Lower leg skin (tissue), 3 donors: ENCODE measurements at regions not wholly inside any gene's neighbourhood (a gene's known extent, or its start where the extent isn't known, plus 50 kb on each side); places are given as distances from the start of the nearest gene placed in this dataset.

Source experiments
- CTCF ChIP-seq, 3 donors: fragments of 450-650 bp; IDR thresholded peaks; one replicate each; pipeline ENCODE4 v1.5.1; 2016; ENCODE audit warnings: antibody characterized with exemption in 3 of 3, mild to moderate bottlenecking in 3 of 3, moderate library complexity in 2 of 3
- POLR2A ChIP-seq, 2 donors: fragments of 450-650 bp; IDR thresholded peaks; one replicate each; pipeline ENCODE4 v1.6.1; 2016 to 2017; ENCODE audit warnings: antibody characterized with exemption in 2 of 2, mild to moderate bottlenecking in 1 of 2, moderate library complexity in 1 of 2

GRCh38 chr13:81382246-81382645 lies 1041.3 kb upstream of the SPRY2 start:
- TF ChIP-seq CTCF (IDR thresholded peaks at IDR 0.05) (no peak), POLR2A (IDR thresholded peaks at IDR 0.05) (no peak)
